H1 (cell line): ENCODE measurements at regions not wholly inside any gene's neighbourhood (a gene's known extent, or its start where the extent isn't known, plus 50 kb on each side); places are given as distances from the start of the nearest gene placed in this dataset.

Experiments used
- CTCF ChIA-PET: fragments of 300-600 bp; sonication (Branson Sonifier 250); formaldehyde crosslinking; loops from one replicate; lab custom pipeline; 2021; ENCODE audit not compliant: partially characterized antibody; lab: Charles Lee
- POLR2A ChIA-PET: fragments of 300-600 bp; sonication (Branson Sonifier 250); formaldehyde crosslinking; loops from one replicate; lab custom pipeline; 2021; ENCODE audit warnings: inconsistent platforms; ENCODE audit not compliant: partially characterized antibody; lab: Charles Lee
- DNase-seq, 2 experiments: peaks; one replicate each; pipeline versions ENCODE4 v3.0.0 to v3.0.0-alpha.2; 2010 to 2022; ENCODE audit warnings: low spot score in 2 of 2, low read depth in 1 of 2, mixed read lengths in 1 of 2
- FAIRE-seq: peaks from 2 replicates; lab custom pipeline; 2011; peaks lifted over from hg19 to GRCh38; lab: Jason Lieb, UNC
- H2AFZ ChIP-seq: 2 replicates; pipeline ENCODE4 v1.8.1; 2012; ENCODE audit warnings: low read length, inconsistent platforms
- H2AK5ac ChIP-seq: 2 replicates; pipeline ENCODE4 v1.6.1; 2013; ENCODE audit warnings: low read depth, low read length
- H2BK120ac ChIP-seq: replicated peaks from 2 replicates; pipeline ENCODE3; 2013; ENCODE audit warnings: low read depth, low read length, inconsistent platforms
- H2BK12ac ChIP-seq: 2 replicates; pipeline ENCODE4 v1.6.1; 2013; ENCODE audit warnings: low read depth, low read length
- H2BK15ac ChIP-seq: 2 replicates; pipeline ENCODE4 v1.6.1; 2013; ENCODE audit warnings: low read length
- H2BK20ac ChIP-seq: 2 replicates; pipeline ENCODE4 v1.6.1; 2013; ENCODE audit warnings: low read length
- H2BK5ac ChIP-seq: 2 replicates; pipeline ENCODE4 v1.6.1; 2013; ENCODE audit warnings: low read depth, low read length
- H3K14ac ChIP-seq: 2 replicates; pipeline ENCODE4 v1.6.1; 2013; ENCODE audit warnings: inconsistent platforms; ENCODE audit not compliant: insufficient read length
- H3K18ac ChIP-seq: 2 replicates; pipeline ENCODE4 v1.6.1; 2013; ENCODE audit warnings: low read length; ENCODE audit errors: extremely low read depth
- H3K23ac ChIP-seq: 2 replicates; pipeline ENCODE4 v1.6.1; 2013; ENCODE audit warnings: inconsistent platforms; ENCODE audit not compliant: insufficient read length
- H3K23me2 ChIP-seq: 2 replicates; pipeline ENCODE4 v1.6.1; 2013; ENCODE audit warnings: low read depth, low read length
- H3K27ac ChIP-seq: 2 replicates; pipeline ENCODE4 v1.6.1; 2011; ENCODE audit warnings: low read depth, low read length, inconsistent platforms
- H3K27me3 ChIP-seq, 4 experiments: replicated peaks in 1 of 4; 1 replicate in 1 of 4; 2 replicates in 3 of 4; pipeline versions ENCODE4 v1.6.1 to v1.8.1; 2011 to 2013; ENCODE audit warnings: low read length in 3 of 4, mild to moderate bottlenecking in 3 of 4, inconsistent platforms in 2 of 4, mixed read lengths in 2 of 4, moderate library complexity in 1 of 4; ENCODE audit not compliant: control insufficient read depth in 3 of 4, insufficient read depth in 3 of 4; ENCODE audit errors: extremely low read depth in 1 of 4
- H3K36me3 ChIP-seq, 4 experiments: 2 replicates each; pipeline versions ENCODE4 v1.6.1 to v1.8.1; 2011 to 2013; ENCODE audit warnings: mild to moderate bottlenecking in 4 of 4, low read length in 3 of 4, moderate library complexity in 2 of 4, control low read depth in 1 of 4, inconsistent platforms in 1 of 4; ENCODE audit not compliant: insufficient read depth in 4 of 4, control insufficient read depth in 2 of 4
- H3K4ac ChIP-seq: replicated peaks from 2 replicates; pipeline ENCODE3; 2013; ENCODE audit warnings: low read length, low read depth, mixed read lengths, inconsistent platforms; ENCODE audit not compliant: insufficient read length
- H3K4me1 ChIP-seq, 4 experiments: replicated peaks in 1 of 4; 1 replicate in 1 of 4; 2 replicates in 3 of 4; pipeline versions ENCODE4 v1.6.1 to v1.8.1; 2011 to 2013; ENCODE audit warnings: low read length in 3 of 4, inconsistent platforms in 2 of 4, mixed read lengths in 1 of 4; ENCODE audit not compliant: insufficient read depth in 4 of 4, control insufficient read depth in 3 of 4
- H3K4me2 ChIP-seq, 2 experiments: 2 replicates each; pipeline versions ENCODE4 v1.6.1 to v1.8.1; 2011 to 2013; ENCODE audit warnings: low read depth in 2 of 2, low read length in 2 of 2, control low read depth in 1 of 2, inconsistent platforms in 1 of 2, mild to moderate bottlenecking in 1 of 2; ENCODE audit not compliant: insufficient read depth in 1 of 2
- H3K4me3 ChIP-seq, 4 experiments: fragments of 200-600, 300-600 bp in 1 of 4; sonication (generic), shearing (Covaris generic), sonication (Bioruptor Twin) in 1 of 4; 2 replicates each; pipeline versions ENCODE4 v1.5.1 to v1.8.1; 2011 to 2016; ENCODE audit warnings: low read length in 4 of 4, low read depth in 3 of 4, control low read depth in 2 of 4, inconsistent platforms in 2 of 4, mild to moderate bottlenecking in 2 of 4, mixed read lengths in 1 of 4, moderate library complexity in 1 of 4; ENCODE audit not compliant: insufficient read depth in 2 of 4; ENCODE audit errors: extremely low read depth in 1 of 4
- H3K56ac ChIP-seq: replicated peaks from 2 replicates; pipeline ENCODE3; 2013; ENCODE audit warnings: low read depth, mild to moderate bottlenecking, mixed read lengths, low read length, inconsistent platforms; ENCODE audit not compliant: insufficient read length
- H3K79me1 ChIP-seq: 2 replicates; pipeline ENCODE4 v1.6.1; 2013; ENCODE audit warnings: low read depth, low read length, control low read depth
- H3K79me2 ChIP-seq, 2 experiments: 2 replicates each; pipeline versions ENCODE4 v1.6.1 to v1.8.1; 2012 to 2013; ENCODE audit warnings: low read length in 2 of 2, mild to moderate bottlenecking in 2 of 2, inconsistent platforms in 1 of 2; ENCODE audit not compliant: insufficient read depth in 2 of 2, control insufficient read depth in 1 of 2
- H3K9ac ChIP-seq, 4 experiments: replicated peaks in 1 of 4; 1 replicate in 1 of 4; 2 replicates in 3 of 4; pipeline versions ENCODE4 v1.6.1 to v1.8.1; 2011 to 2013; ENCODE audit warnings: low read depth in 3 of 4, low read length in 3 of 4, control low read depth in 2 of 4, mild to moderate bottlenecking in 2 of 4, moderate library complexity in 2 of 4, inconsistent platforms in 1 of 4; ENCODE audit errors: extremely low read depth in 1 of 4
- H3K9me3 ChIP-seq, 2 experiments: 2 replicates each; pipeline versions ENCODE4 v1.6.1 to v1.8.1; 2012 to 2013; ENCODE audit warnings: mild to moderate bottlenecking in 2 of 2, moderate library complexity in 2 of 2, control low read depth in 1 of 2, inconsistent platforms in 1 of 2, low read depth in 1 of 2, low read length in 1 of 2, mixed read lengths in 1 of 2; ENCODE audit not compliant: insufficient read depth in 2 of 2
- H4K20me1 ChIP-seq, 2 experiments: replicated peaks in 1 of 2; 2 replicates each; pipeline versions ENCODE3 to v1.8.1; 2011 to 2013; ENCODE audit warnings: inconsistent platforms in 2 of 2, low read length in 2 of 2, mild to moderate bottlenecking in 1 of 2; ENCODE audit not compliant: insufficient read depth in 2 of 2, control insufficient read depth in 1 of 2
- H4K5ac ChIP-seq: 2 replicates; pipeline ENCODE4 v1.6.1; 2013; ENCODE audit warnings: low read length, low read depth, mixed read lengths, inconsistent platforms; ENCODE audit not compliant: insufficient read length
- H4K8ac ChIP-seq: 2 replicates; pipeline ENCODE4 v1.8.0; 2013; ENCODE audit warnings: mild to moderate bottlenecking, moderate library complexity, low read length, inconsistent platforms; ENCODE audit not compliant: insufficient read depth; ENCODE audit errors: extremely low read depth
- H4K91ac ChIP-seq: replicated peaks from 2 replicates; pipeline ENCODE3; 2013; ENCODE audit warnings: low read length, mixed read lengths, inconsistent platforms; ENCODE audit not compliant: insufficient read length
- CREB1 ChIP-seq: IDR thresholded peaks from 2 replicates; pipeline ENCODE4 v1.6.1; 2012; ENCODE audit warnings: inconsistent platforms
- FOSL1 ChIP-seq: IDR thresholded peaks from 2 replicates; pipeline ENCODE4 v1.6.1; 2011; ENCODE audit warnings: mild to moderate bottlenecking, low read depth, low read length, moderate library complexity; ENCODE audit not compliant: insufficient read depth
- NANOG ChIP-seq: IDR thresholded peaks from 2 replicates; pipeline ENCODE4 v1.6.1; 2011; ENCODE audit warnings: low read length, low read depth, mild to moderate bottlenecking, inconsistent platforms; ENCODE audit not compliant: insufficient read depth, poor library complexity, severe bottlenecking
- WGBS, 2 experiments: shearing (Covaris generic) in 1 of 2; methylation state at CpG; one replicate each; pipeline versions ENCODE4 v1.1.6 to v1.1.7; 2013 to 2015; ENCODE audit warnings: low lambda C conversion rate in 2 of 2, mixed read lengths in 2 of 2, inconsistent platforms in 1 of 2, low coverage in 1 of 2, missing lambda C conversion rate in 1 of 2; ENCODE audit not compliant: insufficient replicate concordance in 2 of 2, insufficient coverage in 1 of 2, insufficient read length in 1 of 2; ENCODE audit errors: extremely low coverage in 1 of 2, missing lambda C conversion rate in 1 of 2; 5-methylcytosine and 5-hydroxymethylcytosine counted together

GRCh38 chr2:160912276-160912675 lies 248.0 kb upstream of the TANK start:
- no peak overlapping the region for H4K5ac ChIP-seq
- H2BK12ac ChIP-seq, result no peak overlapping the region
- ChIA-PET CTCF (no interaction called here), POLR2A (no interaction called here)
- H3K4me1 ChIP-seq, result peaks cover 0 to 3% (median 0%) of the 10 kb centered on the region in 4 experiments; a peak in 3 of 7 replicates
- H3K4me2 ChIP-seq, result no peak overlapping the region
- peaks cover 0 to 1% (median 0%) of the 10 kb centered on the region in 4 experiments; a peak in 2 of 7 replicates for H3K27me3 ChIP-seq
- H3K36me3 ChIP-seq, result no peaks in the 10 kb centered on the region
- H4K91ac ChIP-seq, result no peak overlapping the region
- DNase-seq (no peak), FAIRE-seq (no peak)
- H3K4me3 ChIP-seq, result no peak overlapping the region
- H3K79me2 ChIP-seq, result no peaks in the 10 kb centered on the region
- H2BK5ac ChIP-seq, result no peak overlapping the region
- no peak overlapping the region for H3K14ac ChIP-seq
- H3K79me1 ChIP-seq, result no peaks in the 10 kb centered on the region
- no peak overlapping the region for H3K56ac ChIP-seq
- no peak for TF ChIP-seq CREB1
- TF ChIP-seq NANOG, result no peak
- TF ChIP-seq FOSL1, result no peak
- no peaks in the 10 kb centered on the region for H4K20me1 ChIP-seq
- H3K23ac ChIP-seq, result no peak overlapping the region
- 89% methylated on average over 2 of the region's 2 CpGs; no CpG with 5 or more reads in 1 of the 2 experiments for WGBS, 2 experiments
- H3K18ac ChIP-seq, result no peak overlapping the region
- H3K9ac ChIP-seq, result no peak overlapping the region
- H3K23me2 ChIP-seq, result no peaks in the 10 kb centered on the region
- H4K8ac ChIP-seq, result no peak overlapping the region
- H2BK15ac ChIP-seq, result no peak overlapping the region
- H3K4ac ChIP-seq, result no peak overlapping the region
- H3K9me3 ChIP-seq, result 0 out of 4 replicates have a peak, but pooled peaks cover 0 to 3% of the 10 kb centered on the region in 2 experiments
- no peak overlapping the region for H2AFZ ChIP-seq
- H2BK20ac ChIP-seq, result no peak overlapping the region
- no peak overlapping the region for H3K27ac ChIP-seq
- no peak overlapping the region for H2AK5ac ChIP-seq
- H2BK120ac ChIP-seq, result no peak overlapping the region
